ENCODE measurements at regions not wholly inside any gene's neighbourhood (a gene's known extent, or its start where the extent isn't known, plus 50 kb on each side); places are given as distances from the start of the nearest gene placed in this dataset.
"Not testable (repeated sequence)": the region's sequence is repeated elsewhere in the genome, so short reads cannot be mapped to it uniquely, and the experiment has no call there.

GRCh38 chr16:88185976-88186888 lies 196.5 kb upstream of the ZNF469 start:
- TF ChIP-seq, protein P1, sequence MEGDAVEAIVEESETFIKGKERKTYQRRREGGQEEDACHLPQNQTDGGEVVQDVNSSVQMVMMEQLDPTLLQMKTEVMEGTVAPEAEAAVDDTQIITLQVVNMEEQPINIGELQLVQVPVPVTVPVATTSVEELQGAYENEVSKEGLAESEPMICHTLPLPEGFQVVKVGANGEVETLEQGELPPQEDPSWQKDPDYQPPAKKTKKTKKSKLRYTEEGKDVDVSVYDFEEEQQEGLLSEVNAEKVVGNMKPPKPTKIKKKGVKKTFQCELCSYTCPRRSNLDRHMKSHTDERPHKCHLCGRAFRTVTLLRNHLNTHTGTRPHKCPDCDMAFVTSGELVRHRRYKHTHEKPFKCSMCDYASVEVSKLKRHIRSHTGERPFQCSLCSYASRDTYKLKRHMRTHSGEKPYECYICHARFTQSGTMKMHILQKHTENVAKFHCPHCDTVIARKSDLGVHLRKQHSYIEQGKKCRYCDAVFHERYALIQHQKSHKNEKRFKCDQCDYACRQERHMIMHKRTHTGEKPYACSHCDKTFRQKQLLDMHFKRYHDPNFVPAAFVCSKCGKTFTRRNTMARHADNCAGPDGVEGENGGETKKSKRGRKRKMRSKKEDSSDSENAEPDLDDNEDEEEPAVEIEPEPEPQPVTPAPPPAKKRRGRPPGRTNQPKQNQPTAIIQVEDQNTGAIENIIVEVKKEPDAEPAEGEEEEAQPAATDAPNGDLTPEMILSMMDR (IDR thresholded peaks at IDR 0.05; ENCODE audit: borderline replicate concordance, extremely low read depth, low read length, poor library complexity, severe bottlenecking) = not testable (repeated sequence)
- TF ChIP-seq EZH2 (IDR thresholded peaks at IDR 0.05; ENCODE audit: borderline replicate concordance, low read depth, low read length, severe bottlenecking) = not testable (repeated sequence)
